ENCODE measurements at regions not wholly inside any gene's neighbourhood (a gene's known extent, or its start where the extent isn't known, plus 50 kb on each side); places are given as distances from the start of the nearest gene placed in this dataset.

DNA sequence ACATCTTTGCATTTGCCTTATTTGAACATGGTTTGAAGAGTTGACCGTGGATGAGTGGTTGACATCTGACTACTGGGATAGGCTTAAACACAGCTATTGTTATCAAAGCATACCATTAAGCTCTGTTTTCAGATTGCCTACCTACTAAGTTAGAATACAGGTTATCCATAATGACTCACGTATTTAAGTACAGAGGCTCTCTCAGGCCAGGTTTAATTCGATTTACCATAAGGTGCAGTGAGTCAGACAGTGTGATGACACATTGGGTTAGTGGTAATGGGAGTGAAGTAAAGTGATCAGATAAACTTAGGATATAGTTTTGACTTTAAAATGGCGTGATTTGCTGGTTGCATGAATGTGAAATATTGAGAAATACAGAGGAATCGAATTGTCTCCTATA lies 732.0 kb upstream of the CTNND2 start:
- TF ChIP-seq, protein P1, sequence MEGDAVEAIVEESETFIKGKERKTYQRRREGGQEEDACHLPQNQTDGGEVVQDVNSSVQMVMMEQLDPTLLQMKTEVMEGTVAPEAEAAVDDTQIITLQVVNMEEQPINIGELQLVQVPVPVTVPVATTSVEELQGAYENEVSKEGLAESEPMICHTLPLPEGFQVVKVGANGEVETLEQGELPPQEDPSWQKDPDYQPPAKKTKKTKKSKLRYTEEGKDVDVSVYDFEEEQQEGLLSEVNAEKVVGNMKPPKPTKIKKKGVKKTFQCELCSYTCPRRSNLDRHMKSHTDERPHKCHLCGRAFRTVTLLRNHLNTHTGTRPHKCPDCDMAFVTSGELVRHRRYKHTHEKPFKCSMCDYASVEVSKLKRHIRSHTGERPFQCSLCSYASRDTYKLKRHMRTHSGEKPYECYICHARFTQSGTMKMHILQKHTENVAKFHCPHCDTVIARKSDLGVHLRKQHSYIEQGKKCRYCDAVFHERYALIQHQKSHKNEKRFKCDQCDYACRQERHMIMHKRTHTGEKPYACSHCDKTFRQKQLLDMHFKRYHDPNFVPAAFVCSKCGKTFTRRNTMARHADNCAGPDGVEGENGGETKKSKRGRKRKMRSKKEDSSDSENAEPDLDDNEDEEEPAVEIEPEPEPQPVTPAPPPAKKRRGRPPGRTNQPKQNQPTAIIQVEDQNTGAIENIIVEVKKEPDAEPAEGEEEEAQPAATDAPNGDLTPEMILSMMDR (IDR thresholded peaks at IDR 0.05) = no peak
- TF ChIP-seq POLR2A (IDR thresholded peaks at IDR 0.05) = no peak

Measured in Peyer's patch (tissue), 4 donors.